Activated T-cell treated with anti-CD3 and anti-CD28 coated beads, Interleukin-2, amount 50 U/mL, for 4 hours (primary cell): ENCODE measurements at regions not wholly inside any gene's neighbourhood (a gene's known extent, or its start where the extent isn't known, plus 50 kb on each side); places are given as distances from the start of the nearest gene placed in this dataset.

Experiments used
- ATAC-seq, 2 donors: fragments of 200-7000 bp; cut with Tn5 transposase; one replicate each; pipeline ENCODE4 v1.10.0; 2021
- DNase-seq: peaks from one replicate; pipeline ENCODE4 v3.0.0-alpha.2; 2020
- H3K27me3 Mint-ChIP-seq: one replicate; pipeline ENCODE4 v1.8.0; 2021; ENCODE audit warnings: low read depth, mixed read lengths
- H3K36me3 Mint-ChIP-seq: one replicate; pipeline ENCODE4 v1.8.0; 2022; ENCODE audit warnings: mixed read lengths; ENCODE audit not compliant: insufficient read depth
- H3K4me1 Mint-ChIP-seq: one replicate; pipeline ENCODE4 v1.8.0; 2021; ENCODE audit warnings: low read depth, mixed read lengths
- H3K4me3 Mint-ChIP-seq: one replicate; pipeline ENCODE4 v1.8.0; 2021; ENCODE audit warnings: mild to moderate bottlenecking, moderate library complexity, mixed read lengths
- H3K9me3 Mint-ChIP-seq: one replicate; pipeline ENCODE4 v1.8.0; 2021; ENCODE audit warnings: mixed read lengths

DNA sequence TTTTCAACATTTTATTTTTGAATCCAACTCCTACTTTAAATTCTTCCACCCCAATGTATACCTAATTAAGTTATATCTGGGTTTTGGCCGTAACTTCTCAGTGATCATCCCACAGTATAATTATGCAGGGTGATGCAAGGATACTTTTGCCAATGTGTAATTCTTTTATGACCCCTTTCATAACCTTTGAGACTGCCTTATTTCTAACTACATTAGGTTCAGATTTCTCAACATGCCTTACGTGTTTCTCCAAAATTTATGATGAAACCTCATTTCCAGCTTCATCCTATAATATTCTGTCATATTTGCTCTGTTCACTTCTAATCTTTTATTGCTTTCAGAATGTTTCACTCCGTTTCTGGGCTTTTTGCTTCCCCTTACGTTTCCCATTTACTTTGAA lies 1229.6 kb upstream of the ALCAM start:
- ATAC-seq (no peak), DNase-seq (no peak)
- no peaks in the 10 kb centered on the region for H3K4me1 Mint-ChIP-seq
- H3K27me3 Mint-ChIP-seq: no peaks in the 10 kb centered on the region
- peaks cover 3% of the 10 kb centered on the region for H3K9me3 Mint-ChIP-seq
- no peaks in the 10 kb centered on the region for H3K36me3 Mint-ChIP-seq
- no peak overlapping the region for H3K4me3 Mint-ChIP-seq

DNA sequence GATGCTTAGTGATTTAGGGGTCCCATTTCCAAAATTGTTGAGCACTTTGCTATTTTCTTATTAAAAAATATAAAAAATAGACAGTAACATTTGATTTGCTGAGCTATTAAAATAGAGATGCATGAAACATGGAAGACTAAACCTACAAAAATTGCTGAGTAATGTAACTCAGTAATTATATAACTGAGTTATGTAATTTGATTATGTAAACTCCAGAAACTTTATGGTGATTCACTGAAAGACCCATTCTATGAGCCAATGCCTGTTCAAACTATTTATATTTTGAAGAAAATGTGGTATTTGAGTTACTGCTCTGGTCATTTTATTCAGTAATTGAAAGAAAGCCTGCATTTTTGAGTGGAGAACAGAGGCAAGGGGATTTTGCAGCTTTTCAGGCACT lies 1221.5 kb upstream of the ALCAM start:
- ATAC-seq: no peak
- H3K4me1 Mint-ChIP-seq: no peaks in the 10 kb centered on the region
- no peak overlapping the region for H3K4me3 Mint-ChIP-seq
- no peaks in the 10 kb centered on the region for H3K36me3 Mint-ChIP-seq
- no peak for DNase-seq
- no peaks in the 10 kb centered on the region for H3K27me3 Mint-ChIP-seq
- peaks cover 3% of the 10 kb centered on the region for H3K9me3 Mint-ChIP-seq

DNA sequence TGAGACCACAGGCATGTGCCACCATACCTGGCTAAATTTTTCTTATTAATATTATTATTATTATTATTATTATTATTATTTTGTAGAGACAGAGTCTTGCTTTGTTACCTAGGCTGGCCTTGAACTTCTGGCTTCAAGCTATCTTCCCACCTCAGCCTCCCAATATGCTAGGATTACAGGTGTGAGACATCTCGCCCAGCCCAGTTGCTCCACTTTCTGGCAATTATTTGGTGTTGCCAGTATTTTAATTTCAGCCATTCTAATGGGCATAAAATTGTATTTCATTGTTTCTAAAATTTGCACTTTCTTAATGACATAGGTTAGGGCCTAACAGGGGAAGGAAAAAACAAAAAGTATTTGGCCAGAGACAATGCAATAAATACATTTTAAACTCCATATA lies 1217.6 kb upstream of the ALCAM start:
- no peaks in the 10 kb centered on the region for H3K27me3 Mint-ChIP-seq
- no peaks in the 10 kb centered on the region for H3K4me1 Mint-ChIP-seq
- no peak overlapping the region for H3K4me3 Mint-ChIP-seq
- DNase-seq (no peak), ATAC-seq (no peak)
- H3K9me3 Mint-ChIP-seq: no peaks in the 10 kb centered on the region
- no peaks in the 10 kb centered on the region for H3K36me3 Mint-ChIP-seq

DNA sequence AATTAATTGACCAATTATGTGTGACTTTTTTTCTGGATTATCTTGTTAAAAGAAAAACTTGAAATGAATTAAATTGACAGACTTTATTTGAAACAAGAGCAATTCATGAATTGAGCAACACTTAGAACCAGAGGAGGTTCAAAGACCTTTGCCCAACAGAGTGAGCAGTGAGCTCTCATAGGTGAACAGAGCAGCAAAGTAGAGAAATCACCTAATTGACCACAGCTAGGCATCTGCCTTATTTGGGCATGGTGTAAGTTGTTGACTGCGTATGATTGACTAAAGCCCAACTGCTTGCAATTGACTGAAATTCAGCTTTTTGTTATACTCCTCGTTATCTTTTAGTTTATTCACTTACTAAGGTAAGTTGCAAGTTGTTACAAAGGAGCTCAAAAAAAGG lies 1216.0 kb upstream of the ALCAM start:
- ATAC-seq (no peak), DNase-seq (no peak)
- Mint-ChIP-seq H3K27me3 (no peaks in the 10 kb centered on the region), H3K36me3 (no peaks in the 10 kb centered on the region), H3K4me3 (no peak overlapping the region), H3K4me1 (no peaks in the 10 kb centered on the region), H3K9me3 (no peaks in the 10 kb centered on the region)

DNA sequence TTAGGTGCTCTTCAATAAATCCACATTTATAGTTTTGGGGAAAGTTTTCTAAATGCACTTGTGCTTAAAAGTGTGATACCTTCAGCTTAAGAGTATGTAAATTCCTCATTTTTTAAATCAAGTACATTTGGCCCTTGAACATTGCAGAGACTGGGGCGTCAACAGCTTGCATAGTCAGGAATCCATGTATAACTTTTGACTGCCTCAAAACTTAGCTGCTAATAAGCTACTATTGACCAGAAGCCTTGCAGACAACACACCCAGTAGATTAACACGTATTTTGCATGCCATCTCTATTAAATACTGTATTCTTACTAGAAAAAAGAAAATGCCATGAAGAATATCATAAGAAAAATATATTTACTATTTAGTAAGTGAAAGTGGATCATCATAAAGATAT lies 1211.8 kb upstream of the ALCAM start:
- Mint-ChIP-seq H3K27me3 (no peaks in the 10 kb centered on the region), H3K9me3 (no peaks in the 10 kb centered on the region), H3K4me1 (no peaks in the 10 kb centered on the region), H3K36me3 (no peaks in the 10 kb centered on the region), H3K4me3 (no peak overlapping the region)
- DNase-seq: no peak
- ATAC-seq: no peak

DNA sequence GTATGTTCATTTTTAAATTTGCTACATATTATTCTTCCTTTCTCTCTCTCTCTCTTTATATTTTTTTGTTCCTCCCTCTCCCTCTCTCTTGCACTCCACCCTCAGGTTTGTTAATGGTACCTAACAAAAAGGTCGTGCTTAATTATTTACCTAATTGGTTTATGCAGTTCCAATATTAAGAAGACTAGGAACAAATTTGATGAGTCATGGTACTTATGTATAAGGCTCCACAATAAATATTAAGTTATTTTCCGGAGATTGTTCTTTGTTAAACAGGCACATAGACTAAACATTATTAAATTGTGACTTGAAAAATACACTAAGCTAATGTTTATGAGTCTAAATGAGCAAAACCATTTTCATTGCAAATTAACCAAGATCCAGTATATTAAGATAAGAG lies 1200.8 kb upstream of the ALCAM start:
- Mint-ChIP-seq H3K4me3 (no peak overlapping the region), H3K4me1 (no peaks in the 10 kb centered on the region), H3K36me3 (no peaks in the 10 kb centered on the region), H3K9me3 (peaks cover 14% of the 10 kb centered on the region), H3K27me3 (no peaks in the 10 kb centered on the region)
- ATAC-seq (no peak), DNase-seq (no peak)

DNA sequence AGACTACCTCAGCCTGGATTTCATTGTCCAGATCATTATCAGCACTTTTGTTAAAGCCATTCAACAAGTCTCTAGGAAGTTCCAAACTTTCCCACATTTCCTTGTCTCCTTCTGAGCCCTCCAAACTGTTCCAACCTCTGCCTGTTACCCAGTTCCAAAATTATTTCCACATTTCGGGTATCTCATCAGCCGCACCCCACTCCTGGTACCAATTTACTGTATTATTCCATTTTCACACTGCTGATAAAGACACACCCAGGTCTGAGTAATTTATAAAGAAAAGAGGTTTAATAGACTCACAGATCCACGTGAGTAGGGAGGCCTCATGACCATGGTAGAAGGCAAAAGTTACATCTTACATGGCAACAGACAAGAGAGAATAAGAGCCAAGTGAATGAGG lies 1198.3 kb upstream of the ALCAM start:
- DNase-seq: no peak
- H3K4me3 Mint-ChIP-seq: no peak overlapping the region
- no peak for ATAC-seq
- H3K4me1 Mint-ChIP-seq: no peaks in the 10 kb centered on the region
- no peaks in the 10 kb centered on the region for H3K36me3 Mint-ChIP-seq
- peaks cover 14% of the 10 kb centered on the region for H3K9me3 Mint-ChIP-seq
- no peaks in the 10 kb centered on the region for H3K27me3 Mint-ChIP-seq

DNA sequence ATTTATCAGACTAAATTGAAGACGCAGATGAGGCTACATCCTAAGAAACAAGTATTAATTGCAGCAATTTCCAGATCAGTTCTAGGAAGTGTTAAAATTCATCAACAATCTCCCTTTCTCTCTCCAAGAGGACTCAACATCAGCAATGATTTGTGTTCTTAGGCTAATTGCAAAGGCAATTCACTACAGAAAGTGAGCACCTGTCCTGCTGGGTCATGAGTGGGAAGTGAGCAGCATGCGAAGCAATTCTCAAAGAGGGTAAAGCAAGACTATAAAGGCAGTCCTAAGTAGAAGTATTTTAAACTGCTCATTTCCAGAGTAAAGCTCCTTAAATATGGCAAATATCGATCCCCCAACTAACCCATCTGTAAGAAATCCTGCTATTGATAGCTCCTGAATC lies 1191.0 kb upstream of the ALCAM start:
- H3K4me1 Mint-ChIP-seq: no peaks in the 10 kb centered on the region
- no peak for DNase-seq
- H3K9me3 Mint-ChIP-seq: no peaks in the 10 kb centered on the region
- H3K27me3 Mint-ChIP-seq: no peaks in the 10 kb centered on the region
- no peak for ATAC-seq
- H3K36me3 Mint-ChIP-seq: no peaks in the 10 kb centered on the region
- no peak overlapping the region for H3K4me3 Mint-ChIP-seq

DNA sequence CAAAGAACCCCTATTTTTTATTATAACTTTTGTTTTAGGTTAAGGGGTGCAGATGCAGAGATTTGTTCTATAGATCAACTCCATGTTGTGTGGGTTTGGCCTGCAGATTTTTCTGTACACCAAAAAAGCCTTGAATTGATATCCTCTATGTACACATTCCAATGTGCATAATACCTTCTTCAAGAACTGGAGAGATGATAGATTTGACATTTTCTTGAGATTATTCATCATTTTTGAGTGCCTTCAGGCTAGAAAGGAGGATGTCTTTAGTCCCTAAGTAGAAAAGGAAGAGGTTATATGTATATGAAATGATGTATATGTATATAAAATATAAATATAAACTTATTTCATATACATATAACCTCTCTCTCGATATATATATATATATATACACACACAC lies 1190.0 kb upstream of the ALCAM start:
- Mint-ChIP-seq H3K36me3 (no peaks in the 10 kb centered on the region), H3K4me1 (no peaks in the 10 kb centered on the region), H3K4me3 (no peak overlapping the region), H3K9me3 (no peaks in the 10 kb centered on the region), H3K27me3 (no peaks in the 10 kb centered on the region)
- DNase-seq (no peak), ATAC-seq (no peak)

DNA sequence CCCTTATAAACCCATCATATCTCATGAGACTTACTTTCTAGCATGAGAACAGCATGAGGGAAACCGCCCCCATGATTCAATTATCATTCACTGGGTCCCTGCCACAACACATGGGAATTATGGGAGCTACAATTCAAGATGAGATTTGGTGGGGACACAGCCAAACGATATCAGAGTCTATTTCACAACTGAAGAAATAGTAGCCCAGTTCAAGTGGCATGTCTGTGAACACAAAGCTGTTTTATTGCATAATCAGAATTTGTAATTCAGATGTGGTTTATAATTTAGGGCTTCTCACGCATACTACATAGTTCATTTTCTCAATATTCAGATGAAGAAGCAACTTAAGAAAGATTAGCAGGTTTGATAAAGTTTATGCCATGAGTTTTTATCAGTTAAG lies 1188.0 kb upstream of the ALCAM start:
- ATAC-seq (no peak), DNase-seq (no peak)
- Mint-ChIP-seq H3K4me1 (no peaks in the 10 kb centered on the region), H3K36me3 (no peaks in the 10 kb centered on the region), H3K27me3 (no peaks in the 10 kb centered on the region), H3K4me3 (no peak overlapping the region), H3K9me3 (no peaks in the 10 kb centered on the region)

DNA sequence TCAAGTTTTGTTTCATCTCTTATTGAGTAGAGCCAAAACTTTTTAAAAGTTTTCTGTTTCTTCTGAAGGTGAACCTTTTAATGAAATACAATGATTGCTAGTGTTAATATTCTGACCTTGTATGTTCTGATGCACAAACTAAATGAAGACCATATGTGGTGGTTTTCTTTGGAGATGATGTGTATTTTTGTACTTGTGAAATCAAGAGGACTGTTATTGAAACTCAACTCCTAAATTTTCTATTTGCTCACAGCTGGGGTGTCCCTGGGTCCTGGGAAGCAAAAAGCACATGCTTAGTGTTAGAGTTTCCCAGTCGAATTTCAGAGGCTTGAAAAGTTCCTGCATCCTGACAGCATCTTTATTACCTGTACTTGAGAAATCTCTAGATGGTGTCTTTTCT lies 1185.8 kb upstream of the ALCAM start:
- Mint-ChIP-seq H3K9me3 (no peaks in the 10 kb centered on the region), H3K4me3 (no peak overlapping the region), H3K36me3 (no peaks in the 10 kb centered on the region), H3K27me3 (no peaks in the 10 kb centered on the region), H3K4me1 (no peaks in the 10 kb centered on the region)
- DNase-seq (no peak), ATAC-seq (no peak)

DNA sequence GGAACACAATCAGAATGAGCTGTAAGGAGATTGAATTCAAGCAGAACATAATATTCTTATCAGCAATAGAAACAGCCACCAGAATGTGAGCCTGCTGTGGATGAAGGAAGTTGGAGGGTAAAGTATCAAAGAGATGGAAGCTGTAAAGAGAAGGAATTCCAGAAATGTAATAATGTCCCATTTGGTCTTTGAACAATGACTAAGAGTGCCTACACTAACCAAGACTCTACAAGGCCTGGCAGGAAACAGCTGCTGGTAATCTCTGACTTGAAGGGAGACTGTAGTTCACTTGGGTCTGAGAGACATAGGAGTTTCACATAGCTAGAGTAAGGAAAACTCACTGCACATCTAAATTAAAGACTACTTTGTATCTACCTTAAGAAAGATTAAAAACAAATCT lies 1176.0 kb upstream of the ALCAM start:
- no peaks in the 10 kb centered on the region for H3K4me1 Mint-ChIP-seq
- no peak overlapping the region for H3K4me3 Mint-ChIP-seq

DNA sequence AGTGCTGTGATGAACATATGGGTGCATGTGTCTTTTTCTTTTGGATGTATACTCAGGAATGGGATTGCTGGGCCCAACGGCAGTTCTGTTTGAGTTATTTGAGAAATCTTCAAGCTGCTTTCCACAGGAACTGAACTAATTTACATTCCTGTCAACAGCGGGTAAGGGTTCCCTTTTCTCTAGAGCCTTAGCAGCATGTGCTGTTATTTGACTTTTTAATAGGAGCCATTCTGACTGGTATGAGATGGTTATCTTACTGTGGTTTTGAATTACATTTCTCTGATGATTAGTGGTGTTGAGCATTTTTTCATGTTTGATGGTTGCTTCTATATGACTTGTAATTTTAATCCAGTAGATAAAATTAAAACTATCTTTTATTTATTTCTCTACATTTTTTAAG lies 1168.6 kb upstream of the ALCAM start:
- Mint-ChIP-seq H3K4me3 (no peak overlapping the region), H3K36me3 (no peaks in the 10 kb centered on the region), H3K9me3 (no peaks in the 10 kb centered on the region), H3K27me3 (no peaks in the 10 kb centered on the region), H3K4me1 (no peaks in the 10 kb centered on the region)
- ATAC-seq (no peak), DNase-seq (no peak)

More for the DNA sequence above, 1176.0 kb upstream of the ALCAM start:
- no peaks in the 10 kb centered on the region for H3K27me3 Mint-ChIP-seq
- H3K9me3 Mint-ChIP-seq: no peaks in the 10 kb centered on the region
- ATAC-seq: no peak
- H3K36me3 Mint-ChIP-seq: no peaks in the 10 kb centered on the region
- no peak for DNase-seq

DNA sequence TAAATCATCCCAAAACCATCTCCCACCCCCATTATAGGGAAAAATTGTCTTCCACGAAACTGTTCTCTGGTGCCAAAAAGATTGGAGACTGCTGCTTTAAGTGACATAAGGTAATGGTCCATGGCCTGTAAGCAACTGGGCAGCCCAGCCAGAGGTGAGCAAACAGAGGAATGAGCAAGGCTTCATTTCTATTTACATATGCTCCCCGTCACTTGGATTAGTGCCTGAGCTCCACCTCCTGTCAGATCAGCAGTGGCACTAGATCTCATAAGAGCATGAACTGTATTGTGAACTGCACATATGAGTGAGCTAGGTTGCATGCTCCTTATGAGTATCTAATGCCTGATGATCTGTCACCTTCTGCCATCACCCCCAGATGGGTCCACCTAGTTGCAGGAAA lies 1159.8 kb upstream of the ALCAM start:
- Mint-ChIP-seq H3K9me3 (no peaks in the 10 kb centered on the region), H3K4me1 (no peaks in the 10 kb centered on the region), H3K36me3 (no peaks in the 10 kb centered on the region), H3K27me3 (no peaks in the 10 kb centered on the region), H3K4me3 (no peak overlapping the region)
- DNase-seq (no peak), ATAC-seq (no peak)

DNA sequence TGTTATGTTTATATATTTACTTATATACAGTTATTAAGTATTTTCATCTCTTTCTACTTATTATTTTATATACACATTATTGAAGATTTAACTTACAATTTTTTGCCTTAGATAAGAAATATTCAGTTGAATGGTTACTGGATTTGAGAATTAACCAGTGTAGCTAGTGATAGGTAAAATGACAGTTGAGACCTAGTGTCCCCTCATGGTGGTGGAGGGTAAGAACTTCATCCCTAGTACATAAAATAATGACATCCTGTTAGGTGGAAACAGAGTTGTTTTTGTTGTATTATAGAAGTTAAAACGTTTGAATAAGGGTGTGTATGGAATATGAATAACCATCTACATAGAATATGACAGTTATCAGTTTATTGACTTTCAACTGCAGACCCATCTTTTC lies 1152.4 kb upstream of the ALCAM start:
- H3K36me3 Mint-ChIP-seq: no peaks in the 10 kb centered on the region
- DNase-seq (no peak), ATAC-seq (no peak)
- H3K4me1 Mint-ChIP-seq: no peaks in the 10 kb centered on the region
- H3K4me3 Mint-ChIP-seq: no peak overlapping the region
- no peaks in the 10 kb centered on the region for H3K9me3 Mint-ChIP-seq
- H3K27me3 Mint-ChIP-seq: no peaks in the 10 kb centered on the region

DNA sequence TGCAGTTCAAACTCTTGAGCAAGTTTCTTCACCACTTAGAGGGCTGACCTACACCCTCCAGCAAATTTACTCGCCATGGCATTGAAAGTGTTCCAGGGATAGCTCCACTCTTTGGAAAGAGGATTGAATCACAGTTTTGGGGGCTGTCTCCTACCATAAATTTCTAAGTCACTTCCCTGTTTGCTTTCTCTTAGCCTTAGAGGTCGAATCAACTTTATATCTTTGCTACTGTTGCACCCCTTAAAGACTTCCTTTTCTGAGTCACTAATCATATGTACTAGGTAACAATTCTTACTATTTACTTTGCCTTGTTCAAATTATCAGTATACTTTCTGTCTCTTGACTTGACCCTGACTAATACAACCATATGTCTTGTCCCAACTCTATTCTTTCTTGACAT lies 1151.8 kb upstream of the ALCAM start:
- no peaks in the 10 kb centered on the region for H3K27me3 Mint-ChIP-seq
- no peaks in the 10 kb centered on the region for H3K9me3 Mint-ChIP-seq
- no peaks in the 10 kb centered on the region for H3K36me3 Mint-ChIP-seq
- ATAC-seq: no peak
- DNase-seq: no peak
- no peaks in the 10 kb centered on the region for H3K4me1 Mint-ChIP-seq
- no peak overlapping the region for H3K4me3 Mint-ChIP-seq
